ENCODE measurements at regions not wholly inside any gene's neighbourhood (a gene's known extent, or its start where the extent isn't known, plus 50 kb on each side); places are given as distances from the start of the nearest gene placed in this dataset.

GRCh38 chr2:221810245-221810644 is 238.1 kb upstream of the EPHA4 start:
- TF ChIP-seq SIRT6 (IDR thresholded peaks at IDR 0.05; ENCODE audit: low read length) (no peak), PHF8 (conservative IDR thresholded peaks at IDR 0.05; ENCODE audit: low read depth, low read length) (no peak), POLR2AphosphoS5 (IDR thresholded peaks at IDR 0.05; ENCODE audit: low read depth, low read length) (no peak), POLR2A (IDR thresholded peaks at IDR 0.05; ENCODE audit: control extremely low read depth in 1 of 2, low read depth in 2 of 2, low read length in 2 of 2) (no peak), TBP (IDR thresholded peaks at IDR 0.05; ENCODE audit: low read depth, low read length) (no peak), CTCF (IDR thresholded peaks at IDR 0.05; ENCODE audit: control extremely low read depth in 1 of 3, insufficient read depth in 1 of 3, low read depth in 1 of 3, low read length in 3 of 3) (no peak), EP300 (IDR thresholded peaks at IDR 0.05; ENCODE audit: borderline replicate concordance in 1 of 2, low read depth in 2 of 2, low read length in 2 of 2) (no peak), YY1 (IDR thresholded peaks at IDR 0.05; ENCODE audit: low read depth, low read length) (no peak), MAFK (IDR thresholded peaks at IDR 0.05; ENCODE audit: low read depth, low read length) (no peak), EZH2 (IDR thresholded peaks at IDR 0.05; ENCODE audit: low read depth, low read length, severe bottlenecking) (no peak), CHD1 (IDR thresholded peaks at IDR 0.05; ENCODE audit: low read depth, low read length) (no peak), HDAC2 (IDR thresholded peaks at IDR 0.05; ENCODE audit: borderline replicate concordance in 1 of 2, low read depth in 2 of 2, low read length in 2 of 2) (no peak), CREB1 (IDR thresholded peaks at IDR 0.05) (no peak)

Measured in H1 (cell line).